HEK293 (cell line): ENCODE measurements at regions not wholly inside any gene's neighbourhood (a gene's known extent, or its start where the extent isn't known, plus 50 kb on each side); places are given as distances from the start of the nearest gene placed in this dataset.

Experiments
- TCF7L2 ChIP-seq: IDR thresholded peaks from 2 replicates; pipeline ENCODE4 v1.6.1; 2011; ENCODE audit warnings: low read depth, mild to moderate bottlenecking, inconsistent platforms, low read length, moderate library complexity, borderline replicate concordance
- ZNF837 ChIP-seq: fragments of 450-650 bp; formaldehyde crosslinking; IDR thresholded peaks from 2 replicates; pipeline ENCODE4 v1.5.1; 2016; ENCODE audit warnings: missing biosample characterization, missing genetic modification characterization
- TF ChIP-seq, protein P1 (sequence below): fragments of 450-650 bp; formaldehyde crosslinking; IDR thresholded peaks from 2 replicates; pipeline ENCODE4 v1.5.1; 2016; ENCODE audit warnings: missing biosample characterization, missing genetic modification characterization

GRCh38 chr4:97270051-97270450 is 873.2 kb downstream of the STPG2 start:
- TF ChIP-seq, protein P1, sequence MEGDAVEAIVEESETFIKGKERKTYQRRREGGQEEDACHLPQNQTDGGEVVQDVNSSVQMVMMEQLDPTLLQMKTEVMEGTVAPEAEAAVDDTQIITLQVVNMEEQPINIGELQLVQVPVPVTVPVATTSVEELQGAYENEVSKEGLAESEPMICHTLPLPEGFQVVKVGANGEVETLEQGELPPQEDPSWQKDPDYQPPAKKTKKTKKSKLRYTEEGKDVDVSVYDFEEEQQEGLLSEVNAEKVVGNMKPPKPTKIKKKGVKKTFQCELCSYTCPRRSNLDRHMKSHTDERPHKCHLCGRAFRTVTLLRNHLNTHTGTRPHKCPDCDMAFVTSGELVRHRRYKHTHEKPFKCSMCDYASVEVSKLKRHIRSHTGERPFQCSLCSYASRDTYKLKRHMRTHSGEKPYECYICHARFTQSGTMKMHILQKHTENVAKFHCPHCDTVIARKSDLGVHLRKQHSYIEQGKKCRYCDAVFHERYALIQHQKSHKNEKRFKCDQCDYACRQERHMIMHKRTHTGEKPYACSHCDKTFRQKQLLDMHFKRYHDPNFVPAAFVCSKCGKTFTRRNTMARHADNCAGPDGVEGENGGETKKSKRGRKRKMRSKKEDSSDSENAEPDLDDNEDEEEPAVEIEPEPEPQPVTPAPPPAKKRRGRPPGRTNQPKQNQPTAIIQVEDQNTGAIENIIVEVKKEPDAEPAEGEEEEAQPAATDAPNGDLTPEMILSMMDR (tag by site-specific recombination) = no peak
- no peak for TF ChIP-seq ZNF837 (tag by site-specific recombination)
- TF ChIP-seq TCF7L2 = no peak
